ENCODE measurements at regions not wholly inside any gene's neighbourhood (a gene's known extent, or its start where the extent isn't known, plus 50 kb on each side); places are given as distances from the start of the nearest gene placed in this dataset.
A peak's percentile ranks its signal among the peaks of the same experiment; 100 is the strongest.

- DNase-seq: no peak
These were observed 212.4 kb upstream of the GLI3 start for GRCh38 chr7:42449431-42449830.

- DNase-seq: no peak
These were observed 211.9 kb upstream of the GLI3 start for GRCh38 chr7:42448901-42449300.

GRCh38 chr7:42445691-42446090, 208.7 kb upstream of the GLI3 start:
- DNase-seq: no peak

GRCh38 chr7:42440951-42441350, 203.9 kb upstream of the GLI3 start:
- no peak for DNase-seq

DNA sequence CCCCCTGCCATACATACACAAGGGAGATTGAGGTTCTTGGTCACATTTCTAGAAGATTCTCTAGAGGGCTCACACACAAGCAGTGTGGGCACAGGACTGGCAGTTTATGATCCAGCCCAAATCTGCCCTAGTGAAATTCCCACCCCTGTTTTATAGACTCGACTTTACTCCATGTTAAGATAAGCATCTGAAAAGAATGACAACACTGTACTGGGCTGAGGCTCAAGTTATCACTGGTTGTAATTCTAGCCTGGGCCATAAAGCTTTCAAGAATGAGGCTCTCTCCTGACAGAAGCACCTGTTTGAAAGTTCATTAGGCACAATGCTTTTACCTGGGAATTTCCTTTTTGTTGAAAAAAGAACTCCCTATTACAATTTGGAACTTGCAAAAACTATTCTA, 195.6 kb upstream of the GLI3 start:
- peak; percentile 61 for DNase-seq

GRCh38 chr7:42431873-42432272, 194.9 kb upstream of the GLI3 start:
- no peak for DNase-seq

DNA sequence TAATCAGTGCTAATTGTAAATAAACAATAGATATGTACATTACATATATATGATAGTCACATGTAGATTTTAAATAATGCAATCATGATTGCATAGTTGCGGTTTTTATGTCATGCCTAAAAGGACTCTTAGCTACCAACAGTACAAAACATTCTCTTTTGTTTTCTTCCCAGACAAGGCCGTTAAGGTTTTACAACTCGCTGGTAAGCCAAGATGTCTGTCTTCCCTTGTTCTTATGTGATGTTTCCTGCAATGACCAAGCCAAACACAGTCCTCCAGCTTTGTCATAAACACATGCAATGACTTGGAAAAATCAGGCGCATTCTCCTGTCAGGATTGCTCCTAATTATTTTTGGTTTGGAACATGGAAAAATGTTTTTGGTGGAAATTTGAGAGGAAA, 192.3 kb upstream of the GLI3 start:
- DNase-seq: no peak

DNA sequence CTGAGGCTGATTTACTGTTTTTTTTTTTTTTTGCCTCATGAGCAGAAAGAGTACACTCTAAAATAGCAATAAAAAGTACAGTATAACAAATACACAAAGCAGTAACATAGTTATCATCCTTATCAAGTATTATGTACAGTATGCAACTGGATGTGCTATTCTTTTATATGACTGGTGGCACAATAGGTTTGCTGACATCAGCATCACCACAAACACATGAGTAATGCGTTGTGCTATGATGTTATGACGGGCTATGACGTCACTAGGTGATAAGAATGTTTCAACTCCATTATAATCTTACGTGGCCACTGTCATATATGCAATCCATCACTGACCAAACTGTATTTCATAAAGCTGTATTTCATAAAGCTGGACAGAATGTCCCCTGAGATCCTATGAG, 189.2 kb upstream of the GLI3 start:
- DNase-seq: no peak

- peak; percentile 55 for DNase-seq
These were observed 178.0 kb upstream of the GLI3 start for GRCh38 chr7:42414941-42415505.

- no peak for DNase-seq
These were observed 177.0 kb upstream of the GLI3 start for GRCh38 chr7:42414028-42414427.

DNA sequence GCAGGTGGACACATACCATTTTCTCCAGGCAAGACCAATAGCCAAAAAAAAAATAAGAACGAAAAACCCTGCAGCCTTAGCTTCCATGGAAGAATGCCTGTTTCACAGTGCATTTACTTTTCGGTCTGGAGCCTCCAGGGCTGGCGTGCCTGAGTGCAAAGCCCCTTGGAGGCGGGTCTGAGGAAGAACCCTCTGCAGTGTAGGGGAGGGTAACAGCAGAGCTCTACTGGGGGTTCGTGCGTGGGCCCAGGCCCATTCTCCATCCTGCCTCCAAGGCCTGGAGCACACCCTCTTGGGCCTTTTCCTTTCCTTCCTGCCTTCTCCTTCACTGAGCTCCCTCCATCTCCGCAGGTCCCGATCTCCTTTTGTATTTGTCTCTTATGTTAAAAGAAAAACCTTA, 172.3 kb upstream of the GLI3 start:
- DNase-seq: no peak

DNA sequence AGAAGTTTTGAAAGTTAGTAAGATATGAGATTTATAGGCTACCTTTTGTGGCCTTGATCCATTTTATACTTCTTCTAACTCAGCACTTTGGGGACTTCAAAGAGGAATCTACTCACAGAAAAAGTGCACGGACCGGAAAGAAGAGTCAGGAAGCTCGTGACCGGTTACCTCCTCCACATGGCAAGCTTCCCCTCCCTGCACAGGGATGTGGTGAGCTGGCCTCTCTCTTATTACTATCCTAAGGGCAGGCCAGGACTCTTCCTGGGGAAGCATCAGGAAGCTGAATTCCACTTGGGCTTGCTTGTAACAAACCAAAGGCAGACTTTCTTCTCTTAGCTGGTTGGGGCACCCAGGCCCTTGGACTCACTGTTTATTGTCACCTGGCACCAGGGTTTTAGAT, 170.8 kb upstream of the GLI3 start:
- peak; percentile 30 for DNase-seq

DNA sequence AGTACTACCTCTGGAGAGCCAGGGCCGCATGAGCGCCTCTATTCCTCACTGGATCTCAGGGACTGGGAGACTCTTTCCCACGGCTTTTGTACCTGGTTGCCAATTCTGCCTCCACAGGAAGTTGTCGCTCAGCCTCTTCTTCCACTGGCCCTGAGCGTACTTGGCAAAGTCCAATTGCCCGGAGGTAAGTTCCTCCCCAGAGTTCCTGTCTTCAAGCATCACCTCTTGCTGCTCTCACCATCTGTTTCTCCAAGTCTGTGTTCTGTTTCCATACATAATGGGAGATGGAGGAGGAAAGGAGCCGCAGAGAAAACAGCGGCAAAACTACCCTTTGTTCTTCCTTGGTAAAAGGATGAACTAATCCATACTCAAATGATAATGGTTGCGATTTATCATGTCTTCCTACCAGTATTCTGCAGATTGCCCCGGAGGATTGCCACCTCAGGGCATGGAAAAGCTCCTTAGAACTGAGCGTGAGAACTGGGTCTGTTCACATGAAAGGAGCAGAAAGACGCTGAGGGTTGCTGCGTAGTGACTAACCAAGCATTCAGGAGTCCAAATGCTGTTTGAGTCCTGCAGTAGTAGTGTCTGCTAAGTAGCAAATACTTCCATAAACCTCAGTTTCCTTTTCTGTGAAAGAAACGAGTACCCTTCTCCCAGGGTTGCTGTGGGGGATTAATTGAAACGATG, 170.2 kb upstream of the GLI3 start:
- DNase-seq: no peak

DNA sequence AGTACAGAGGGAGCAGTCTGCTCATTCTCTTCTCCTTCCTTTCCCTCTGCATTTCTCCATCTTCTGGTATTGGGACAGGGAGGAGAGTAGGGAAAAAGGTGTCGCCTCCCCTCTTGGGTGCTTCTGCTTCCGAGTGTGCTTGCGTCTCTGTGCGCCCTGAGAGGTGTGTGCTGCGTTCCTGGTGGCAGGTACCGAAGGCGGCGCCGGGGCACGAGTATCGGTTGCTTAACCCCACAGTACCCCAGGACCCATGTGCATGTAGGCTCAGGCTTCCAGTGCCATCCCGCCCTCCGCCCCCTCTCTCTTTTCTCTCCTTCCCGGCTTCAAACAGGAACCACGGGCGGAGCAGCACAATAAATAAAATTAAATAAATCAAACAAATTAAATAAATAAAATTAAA, 169.3 kb upstream of the GLI3 start:
- no peak for DNase-seq

GRCh38 chr7:42405782-42406181, 168.8 kb upstream of the GLI3 start:
- DNase-seq: no peak

DNA sequence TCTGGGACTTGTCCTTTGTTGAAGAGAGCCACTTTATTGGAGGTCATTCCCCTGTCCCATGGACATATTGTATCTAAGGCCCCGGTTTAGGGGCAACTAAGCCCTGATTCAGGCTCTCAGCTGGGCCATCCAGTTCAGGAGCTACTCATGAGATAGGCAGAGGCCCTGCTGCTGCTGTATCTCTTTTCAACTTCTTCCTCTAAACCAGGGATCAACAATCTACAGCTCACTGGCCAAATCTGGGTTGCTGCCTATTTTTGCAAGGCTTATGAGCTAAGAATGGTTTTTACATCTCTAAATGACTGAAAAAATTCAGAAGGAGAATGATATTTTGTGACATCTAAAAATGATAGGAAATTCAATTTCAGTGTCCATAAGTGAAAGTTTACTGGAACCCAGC, 166.8 kb upstream of the GLI3 start:
- DNase-seq: no peak

DNA sequence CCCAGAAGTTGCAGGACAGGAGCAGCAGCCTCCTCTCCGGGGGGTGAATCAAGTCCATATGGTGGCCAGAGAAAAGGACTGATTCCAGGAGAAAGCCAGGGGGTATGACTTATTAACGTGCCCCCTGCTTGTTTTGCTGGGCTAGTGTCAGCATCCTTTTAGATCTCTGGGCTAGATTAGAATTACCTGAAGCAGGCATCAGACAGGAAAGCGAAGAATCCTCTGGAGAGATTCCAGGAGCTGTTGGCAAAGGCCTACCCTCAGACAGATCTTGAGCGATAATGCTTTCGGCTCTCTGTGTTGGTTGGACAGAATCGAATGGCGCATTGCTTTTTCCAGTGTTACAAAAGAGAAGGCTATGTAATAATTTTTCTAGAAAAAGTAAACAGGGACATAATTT, 164.0 kb upstream of the GLI3 start:
- no peak for DNase-seq

DNA sequence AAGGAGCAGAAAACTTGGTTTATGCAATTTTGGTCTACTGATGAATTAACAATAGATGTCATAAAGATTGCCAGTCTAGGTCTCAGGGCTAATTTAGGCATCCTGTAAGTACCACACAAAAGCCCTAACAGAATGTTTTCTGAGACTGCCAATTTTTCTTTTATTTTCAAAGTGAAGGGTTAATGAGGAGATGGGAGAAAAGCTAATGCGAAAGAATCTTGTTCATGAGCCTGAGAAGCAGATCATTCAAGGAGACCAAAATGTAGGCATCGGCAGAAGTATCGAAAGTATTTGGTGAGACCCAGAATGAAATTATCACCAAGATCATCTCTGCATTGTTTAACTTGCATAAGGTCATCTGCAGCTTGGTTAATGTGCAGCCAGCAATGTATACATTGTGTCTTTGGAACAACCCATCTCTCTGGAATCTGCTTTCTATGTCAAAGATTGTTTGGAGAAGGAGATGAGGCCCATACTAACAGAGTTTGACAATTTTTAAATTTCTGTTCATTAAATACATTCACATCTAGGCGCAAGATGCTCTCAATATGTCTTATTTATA, 163.3 kb upstream of the GLI3 start:
- DNase-seq: no peak

DNA sequence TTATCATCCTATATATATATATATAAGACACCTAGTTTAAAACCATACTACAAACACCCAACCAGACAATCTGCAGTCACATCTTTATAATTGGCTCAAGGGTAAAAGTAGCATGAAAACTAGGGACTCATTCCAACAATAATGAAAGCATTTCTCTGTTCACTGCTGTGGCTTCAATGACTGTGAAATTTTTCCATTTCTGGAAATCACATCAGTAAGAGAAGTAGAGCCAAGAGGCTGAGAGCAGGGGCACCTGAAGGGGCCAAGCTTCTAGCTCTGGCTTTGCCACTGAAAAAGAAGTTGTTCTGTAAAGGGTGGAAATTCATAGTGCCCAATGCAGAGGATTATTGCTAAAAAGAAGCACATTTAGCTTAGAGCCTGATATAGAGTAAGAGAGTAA, 158.6 kb upstream of the GLI3 start:
- no peak for DNase-seq

DNA sequence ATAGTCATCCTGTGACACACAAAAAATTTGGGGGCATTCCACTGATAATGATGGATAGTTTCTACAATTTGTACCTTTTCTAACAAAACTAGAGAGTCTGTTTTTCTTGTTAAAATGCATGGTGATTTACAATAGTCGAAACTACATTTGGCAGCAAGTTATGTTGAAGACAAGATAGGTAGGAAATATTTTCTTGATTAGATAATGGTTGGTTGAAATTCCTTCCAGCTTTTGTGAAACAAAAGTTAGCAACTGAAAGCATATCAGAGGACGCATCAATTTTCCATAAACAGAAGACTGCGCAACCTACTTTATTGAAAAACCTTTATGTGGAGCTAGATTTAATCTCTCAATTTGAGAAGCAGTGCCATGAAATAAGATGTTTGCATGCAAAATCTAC, 155.8 kb upstream of the GLI3 start:
- no peak for DNase-seq

- no peak for DNase-seq
These were observed 152.7 kb upstream of the GLI3 start for GRCh38 chr7:42389697-42390096.

DNA sequence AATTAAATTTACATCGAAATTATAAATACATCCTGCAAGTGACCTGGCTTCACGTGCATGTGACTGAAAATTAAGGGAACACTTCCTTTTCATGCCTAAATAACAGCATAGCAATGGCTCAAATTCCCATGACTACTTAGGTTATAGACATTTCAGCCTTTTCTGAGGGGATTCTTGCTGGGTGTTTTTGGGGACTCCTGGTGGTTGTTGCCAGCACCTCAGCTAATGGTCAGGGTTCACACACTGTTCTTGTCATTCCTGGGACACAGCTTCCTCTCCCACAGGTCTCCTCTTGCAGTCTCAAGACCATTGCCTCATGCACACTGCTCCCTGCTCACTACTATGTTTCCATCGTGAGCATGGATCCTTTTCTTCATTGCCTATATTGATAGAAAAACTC, 148.9 kb upstream of the GLI3 start:
- DNase-seq: no peak

- no peak for DNase-seq
These were observed 144.2 kb upstream of the GLI3 start for GRCh38 chr7:42381161-42381560.

DNA sequence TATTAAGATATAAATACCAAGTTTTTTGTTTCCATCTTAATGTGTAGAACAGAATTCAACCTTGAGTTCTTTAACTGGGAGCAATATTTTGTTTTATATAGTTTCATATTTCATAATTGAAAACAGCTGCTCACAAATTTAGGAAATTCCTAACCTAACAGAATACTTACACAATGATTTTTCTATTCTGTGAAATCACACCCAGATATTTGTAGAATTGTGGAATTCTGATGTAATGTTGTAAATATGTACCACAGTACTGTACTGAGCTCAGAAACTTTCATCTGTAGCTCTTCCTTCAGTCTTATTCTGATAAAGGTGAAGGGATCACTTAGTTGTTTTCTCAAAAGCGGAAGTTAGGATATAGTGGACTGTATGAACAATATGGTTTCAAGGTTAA, 143.4 kb upstream of the GLI3 start:
- DNase-seq: no peak
